ENCODE measurements at regions not wholly inside any gene's neighbourhood (a gene's known extent, or its start where the extent isn't known, plus 50 kb on each side); places are given as distances from the start of the nearest gene placed in this dataset.

DNA sequence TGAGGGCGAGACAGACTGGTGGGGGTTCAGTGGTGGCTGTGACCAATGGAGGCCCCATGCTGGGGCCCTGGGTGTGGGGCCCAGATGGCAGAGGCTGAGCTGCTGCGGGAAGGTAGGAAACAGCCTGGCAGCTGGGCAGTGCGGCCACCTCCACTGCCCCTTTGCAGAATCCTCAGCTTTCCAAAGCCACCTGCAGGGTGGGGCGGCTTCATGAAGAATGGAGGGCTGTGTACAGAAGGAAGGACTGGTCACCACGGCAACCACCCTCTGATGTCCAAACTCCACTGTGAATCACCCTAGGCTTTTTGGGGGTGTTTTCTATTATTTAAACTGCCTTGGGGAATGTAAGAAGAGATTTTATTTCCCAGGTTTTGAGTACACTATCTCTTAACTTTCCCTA, 166.3 kb upstream of the NAV2 start:
- H3K9me3 ChIP-seq = no peaks in the 10 kb centered on the region
- WGBS = 81% methylated on average over 5 of the region's 5 CpGs
- intact Hi-C loops (cut with DNase I) = no loop called here
- H3K36me3 ChIP-seq = no peaks in the 10 kb centered on the region
- H3K27me3 ChIP-seq (replicated peaks; ENCODE audit: insufficient read depth) = peaks cover 4% of the 10 kb centered on the region
- TF ChIP-seq POLR2A (IDR thresholded peaks at IDR 0.05) = no peak
- H3K4me3 ChIP-seq = no peak overlapping the region
- no peaks in the 10 kb centered on the region for H3K4me1 ChIP-seq (replicated peaks)
- no peak for DNase-seq (ENCODE audit: low spot score)
- no peak overlapping the region for H3K27ac ChIP-seq

GRCh38 chr11:19541521-19542049, 171.1 kb upstream of the NAV2 start:
- TF ChIP-seq, protein P1, sequence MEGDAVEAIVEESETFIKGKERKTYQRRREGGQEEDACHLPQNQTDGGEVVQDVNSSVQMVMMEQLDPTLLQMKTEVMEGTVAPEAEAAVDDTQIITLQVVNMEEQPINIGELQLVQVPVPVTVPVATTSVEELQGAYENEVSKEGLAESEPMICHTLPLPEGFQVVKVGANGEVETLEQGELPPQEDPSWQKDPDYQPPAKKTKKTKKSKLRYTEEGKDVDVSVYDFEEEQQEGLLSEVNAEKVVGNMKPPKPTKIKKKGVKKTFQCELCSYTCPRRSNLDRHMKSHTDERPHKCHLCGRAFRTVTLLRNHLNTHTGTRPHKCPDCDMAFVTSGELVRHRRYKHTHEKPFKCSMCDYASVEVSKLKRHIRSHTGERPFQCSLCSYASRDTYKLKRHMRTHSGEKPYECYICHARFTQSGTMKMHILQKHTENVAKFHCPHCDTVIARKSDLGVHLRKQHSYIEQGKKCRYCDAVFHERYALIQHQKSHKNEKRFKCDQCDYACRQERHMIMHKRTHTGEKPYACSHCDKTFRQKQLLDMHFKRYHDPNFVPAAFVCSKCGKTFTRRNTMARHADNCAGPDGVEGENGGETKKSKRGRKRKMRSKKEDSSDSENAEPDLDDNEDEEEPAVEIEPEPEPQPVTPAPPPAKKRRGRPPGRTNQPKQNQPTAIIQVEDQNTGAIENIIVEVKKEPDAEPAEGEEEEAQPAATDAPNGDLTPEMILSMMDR (IDR thresholded peaks at IDR 0.05) = no peak
- TF ChIP-seq POLR2AphosphoS5 (IDR thresholded peaks at IDR 0.05) = no peak
- TF ChIP-seq POLR2A (IDR thresholded peaks at IDR 0.05) = no peak
- Histone ChIP-seq H3K4me1 (replicated peaks) (no peaks in the 10 kb centered on the region), H3K27me3 (replicated peaks; ENCODE audit: insufficient read depth) (peaks cover 4% of the 10 kb centered on the region), H3K9me3 (no peaks in the 10 kb centered on the region), H3K27ac (no peak overlapping the region), H3K36me3 (no peaks in the 10 kb centered on the region), H3K4me3 (no peak overlapping the region)
- WGBS = 84% methylated on average over 3 of the region's 3 CpGs
- no peak for DNase-seq (ENCODE audit: low spot score)
- intact Hi-C loops (cut with DNase I) = no loop called here

- no peaks in the 10 kb centered on the region for H3K9me3 ChIP-seq
- intact Hi-C loops (cut with DNase I) = no loop called here
These were observed 172.8 kb upstream of the NAV2 start for GRCh38 chr11:19539861-19540260.

DNA sequence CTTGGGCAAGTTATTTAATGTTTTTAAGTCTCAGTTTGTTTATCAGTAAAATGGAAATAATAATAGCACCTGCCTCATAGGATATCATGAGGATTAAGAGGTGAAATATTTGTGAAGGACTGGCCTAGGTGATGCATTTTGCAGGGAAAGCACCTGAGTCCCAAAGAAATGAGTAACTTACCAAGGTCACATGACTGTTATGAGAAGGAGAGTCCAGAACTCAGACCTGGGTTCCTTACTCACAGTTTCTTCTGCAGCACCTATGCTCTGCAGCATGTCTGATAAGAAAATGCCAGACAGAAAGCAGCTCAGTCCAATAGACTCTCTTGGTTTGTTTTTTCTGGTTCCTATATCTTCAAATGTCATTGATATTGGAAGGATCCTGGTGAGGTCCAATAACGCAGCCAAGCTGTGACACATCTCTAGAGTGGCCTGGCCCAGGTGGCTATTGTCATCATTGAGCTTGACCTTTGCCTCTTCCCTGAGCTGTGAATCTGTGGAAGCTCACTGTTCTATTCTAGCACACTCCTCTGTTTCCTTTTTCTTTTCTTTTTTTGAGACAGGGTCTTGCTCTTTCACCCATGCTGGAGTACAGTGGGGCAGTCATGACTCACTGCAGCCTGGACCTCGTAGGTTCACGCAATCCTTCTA, 174.7 kb upstream of the NAV2 start:
- TF ChIP-seq POLR2AphosphoS5 (IDR thresholded peaks at IDR 0.05) (no peak), POLR2A (IDR thresholded peaks at IDR 0.05) (no peak)
- TF ChIP-seq, protein P1 (IDR thresholded peaks at IDR 0.05) = no peak
- DNase-seq (ENCODE audit: low spot score) = no peak
- H3K36me3 ChIP-seq = no peaks in the 10 kb centered on the region
- WGBS = 87% methylated on average over 3 of the region's 3 CpGs
- intact Hi-C loops (cut with DNase I) = no loop called here
- H3K9me3 ChIP-seq = no peaks in the 10 kb centered on the region
- no peaks in the 10 kb centered on the region for H3K27me3 ChIP-seq (replicated peaks; ENCODE audit: insufficient read depth)
- no peak overlapping the region for H3K27ac ChIP-seq
- no peak overlapping the region for H3K4me3 ChIP-seq
- no peaks in the 10 kb centered on the region for H3K4me1 ChIP-seq (replicated peaks)

More at GRCh38 chr11:19539861-19540260, 172.8 kb upstream of the NAV2 start:
- no peaks in the 10 kb centered on the region for H3K4me1 ChIP-seq (replicated peaks)
- no peak overlapping the region for H3K4me3 ChIP-seq
- H3K27ac ChIP-seq = no peak overlapping the region
- no peak for DNase-seq (ENCODE audit: low spot score)
- no peaks in the 10 kb centered on the region for H3K36me3 ChIP-seq
- H3K27me3 ChIP-seq (replicated peaks; ENCODE audit: insufficient read depth) = no peaks in the 10 kb centered on the region
- WGBS = 85% methylated on average over 6 of the region's 6 CpGs
- TF ChIP-seq, protein P1 (IDR thresholded peaks at IDR 0.05) = no peak
- TF ChIP-seq POLR2AphosphoS5 (IDR thresholded peaks at IDR 0.05) = no peak
- TF ChIP-seq POLR2A (IDR thresholded peaks at IDR 0.05) = no peak

DNA sequence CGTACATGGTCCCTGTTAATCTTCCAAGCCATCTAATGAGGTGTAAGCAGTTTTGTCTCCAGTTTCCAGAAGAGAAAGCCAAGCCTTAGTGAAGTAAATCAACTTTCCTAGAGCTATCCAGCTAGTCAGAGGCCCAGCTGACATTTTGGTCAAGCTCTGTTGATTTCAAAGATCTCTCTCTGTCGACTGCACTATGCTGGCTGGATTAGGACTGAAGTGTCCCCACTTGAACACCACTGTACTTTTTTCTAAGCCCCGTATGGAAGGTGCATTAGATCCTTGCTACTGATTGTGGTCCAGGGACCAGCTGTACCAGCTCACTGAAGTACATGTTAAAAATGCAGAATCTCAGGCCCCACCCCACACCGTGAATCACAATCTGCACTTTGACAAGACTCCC, 176.5 kb upstream of the NAV2 start:
- WGBS = 31% methylated on average over 4 of the region's 4 CpGs
- Histone ChIP-seq H3K4me3 (no peak overlapping the region), H3K27ac (no peak overlapping the region), H3K9me3 (no peaks in the 10 kb centered on the region), H3K4me1 (replicated peaks) (no peaks in the 10 kb centered on the region), H3K27me3 (replicated peaks; ENCODE audit: insufficient read depth) (no peaks in the 10 kb centered on the region), H3K36me3 (no peaks in the 10 kb centered on the region)
- TF ChIP-seq, protein P1 (IDR thresholded peaks at IDR 0.05) = no peak
- TF ChIP-seq POLR2A (IDR thresholded peaks at IDR 0.05) = no peak
- no peak for TF ChIP-seq POLR2AphosphoS5 (IDR thresholded peaks at IDR 0.05)
- DNase-seq (ENCODE audit: low spot score) = no peak
- intact Hi-C loops (cut with DNase I) = no loop called here

Measured in prostate gland (tissue), 2 donors.